GM23338 (cell line): ENCODE measurements at regions not wholly inside any gene's neighbourhood (a gene's known extent, or its start where the extent isn't known, plus 50 kb on each side); places are given as distances from the start of the nearest gene placed in this dataset.

ENCODE experiments used
- ATAC-seq: fragments of 200-7000 bp; cut with Tn5 transposase; 3 replicates; pipeline ENCODE4 v1.9.1; 2020
- DNase-seq: peaks from one replicate; pipeline ENCODE4 v3.0.0-alpha.2; 2015; ENCODE audit warnings: low spot score
- H2AFZ ChIP-seq: fragments of 200-600 bp; sonication (generic); 2 replicates; pipeline ENCODE4 v1.8.0; 2016; ENCODE audit warnings: antibody characterized with exemption, mild to moderate bottlenecking, moderate library complexity
- H3F3A ChIP-seq: fragments of 200-600 bp; sonication (generic); replicated peaks from 2 replicates; pipeline ENCODE4 v1.8.0; 2017; ENCODE audit warnings: antibody characterized with exemption, mixed run types, low read depth
- H3K27ac ChIP-seq: fragments of 200-600 bp; sonication (generic); 2 replicates; pipeline ENCODE4 v1.6.1; 2016; ENCODE audit warnings: low read depth
- H3K27me3 ChIP-seq: fragments of 200-600 bp; sonication (generic); 2 replicates; pipeline ENCODE4 v1.8.0; 2016; ENCODE audit warnings: mild to moderate bottlenecking, mixed run types, moderate library complexity; ENCODE audit not compliant: insufficient read depth
- H3K36me3 ChIP-seq: fragments of 200-600 bp; sonication (generic); 2 replicates; pipeline ENCODE4 v1.8.0; 2016; ENCODE audit warnings: mild to moderate bottlenecking; ENCODE audit not compliant: insufficient read depth
- H3K4me1 ChIP-seq: fragments of 200-600 bp; sonication (generic); 2 replicates; pipeline ENCODE4 v1.8.0; 2016; ENCODE audit warnings: mild to moderate bottlenecking, moderate library complexity; ENCODE audit not compliant: insufficient read depth
- H3K4me2 ChIP-seq: fragments of 200-600 bp; sonication (generic); 2 replicates; pipeline ENCODE4 v1.7.1; 2017; ENCODE audit warnings: mixed run types
- H3K4me3 ChIP-seq: fragments of 200-600 bp; sonication (generic); 2 replicates; pipeline ENCODE4 v1.6.1; 2016; ENCODE audit warnings: mixed run types
- H3K79me2 ChIP-seq: fragments of 200-600 bp; sonication (generic); replicated peaks from 2 replicates; pipeline ENCODE4 v1.8.0; 2017; ENCODE audit warnings: mild to moderate bottlenecking; ENCODE audit not compliant: insufficient read depth
- H3K9me2 ChIP-seq: fragments of 200-600 bp; sonication (generic); 2 replicates; pipeline ENCODE4 v1.8.0; 2017; ENCODE audit not compliant: insufficient read depth
- H4K20me1 ChIP-seq: fragments of 200-600 bp; sonication (generic); replicated peaks from 2 replicates; pipeline ENCODE4 v1.8.0; 2017; ENCODE audit warnings: mild to moderate bottlenecking; ENCODE audit not compliant: insufficient read depth
- H3K27ac Mint-ChIP-seq: 2 replicates; pipeline ENCODE4 v1.8.0; 2020; ENCODE audit warnings: inconsistent platforms, mild to moderate bottlenecking, moderate library complexity, mixed read lengths
- H3K27me3 Mint-ChIP-seq: 3 replicates; pipeline ENCODE4 v1.8.0; 2022; ENCODE audit warnings: low read depth, mild to moderate bottlenecking, moderate library complexity, mixed read lengths, inconsistent platforms; ENCODE audit not compliant: insufficient read depth, poor library complexity
- H3K36me3 Mint-ChIP-seq: 3 replicates; pipeline ENCODE4 v1.8.0; 2021; ENCODE audit warnings: low read depth, mild to moderate bottlenecking, inconsistent platforms, moderate library complexity, mixed read lengths
- H3K4me1 Mint-ChIP-seq: 3 replicates; pipeline ENCODE4 v1.8.0; 2020; ENCODE audit warnings: mild to moderate bottlenecking, inconsistent platforms, mixed read lengths
- H3K4me3 Mint-ChIP-seq: 3 replicates; pipeline ENCODE4 v1.8.0; 2021; ENCODE audit warnings: moderate library complexity, mild to moderate bottlenecking, inconsistent platforms, mixed read lengths
- H3K9me3 Mint-ChIP-seq: 3 replicates; pipeline ENCODE4 v1.8.0; 2020; ENCODE audit warnings: moderate library complexity, mild to moderate bottlenecking, inconsistent platforms, mixed read lengths
- CREB1 ChIP-seq: fragments of 250-450 bp; sonication (Bioruptor Pico); IDR thresholded peaks from 2 replicates; pipeline ENCODE4 v1.5.0; 2020; ENCODE audit warnings: low read depth, mild to moderate bottlenecking, moderate library complexity
- NANOG ChIP-seq: IDR thresholded peaks from 2 replicates; pipeline ENCODE4 v1.6.1; 2016; ENCODE audit warnings: antibody characterized with exemption, borderline replicate concordance
- POLR2AphosphoS5 ChIP-seq: IDR thresholded peaks from 2 replicates; pipeline ENCODE4 v1.6.1; 2016; ENCODE audit warnings: antibody characterized with exemption, low read depth
- ZNF114 ChIP-seq: fragments of 250-450 bp; sonication (Bioruptor Pico); IDR thresholded peaks from 2 replicates; pipeline ENCODE4 v1.5.0; 2020; ENCODE audit warnings: mild to moderate bottlenecking, moderate library complexity
- TF ChIP-seq, protein P1 (sequence below), 2 experiments: fragments of 200-600 bp in 1 of 2; sonication (generic) in 1 of 2; conservative IDR thresholded peaks; 2 replicates each; pipeline versions ENCODE4 v1.5.1 to v1.6.1; 2016 to 2017; ENCODE audit warnings: antibody characterized with exemption in 2 of 2, low read depth in 2 of 2, mild to moderate bottlenecking in 2 of 2, moderate library complexity in 1 of 2
- TF ChIP-seq, protein P2 (sequence below): fragments of 250-450 bp; sonication (Bioruptor Pico); IDR thresholded peaks from 2 replicates; pipeline ENCODE4 v1.5.0; 2020; ENCODE audit warnings: mild to moderate bottlenecking, moderate library complexity
- TF ChIP-seq, protein P3 (sequence below): IDR thresholded peaks from one replicate; pipeline ENCODE4 v1.6.1; 2018; ENCODE audit warnings: antibody characterized with exemption; ENCODE audit not compliant: unreplicated experiment
- TF ChIP-seq, protein P4 (sequence below): IDR thresholded peaks from 2 replicates; pipeline ENCODE4 v1.6.1; 2016; ENCODE audit warnings: antibody characterized with exemption

DNA sequence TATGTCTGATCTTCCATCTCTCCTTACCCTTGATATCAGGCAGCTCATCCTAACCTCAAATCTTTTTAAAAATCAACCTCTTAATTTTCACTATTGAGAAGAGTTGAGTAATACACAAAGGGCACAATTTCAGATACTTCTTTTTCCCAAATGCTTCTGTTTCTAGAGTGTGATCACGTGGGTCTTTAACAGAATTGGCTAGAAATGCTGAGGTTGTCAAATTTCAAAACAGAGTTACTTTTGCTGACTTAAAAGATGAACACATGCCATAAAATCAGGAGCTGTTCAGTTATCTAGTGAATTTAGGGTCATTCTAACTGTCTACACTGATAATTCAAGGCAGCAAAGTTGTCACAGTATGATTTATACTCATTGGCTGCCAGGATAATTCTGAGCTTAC, 63.6 kb upstream of the NGF start:
- Mint-ChIP-seq H3K27ac (no peak overlapping the region), H3K4me3 (no peak overlapping the region), H3K4me1 (peaks cover 6% of the 10 kb centered on the region), H3K27me3 (no peaks in the 10 kb centered on the region), H3K9me3 (peaks cover 2% of the 10 kb centered on the region; the same call in 1 of the 3 replicates), H3K36me3 (no peaks in the 10 kb centered on the region)
- TF ChIP-seq, protein P1, sequence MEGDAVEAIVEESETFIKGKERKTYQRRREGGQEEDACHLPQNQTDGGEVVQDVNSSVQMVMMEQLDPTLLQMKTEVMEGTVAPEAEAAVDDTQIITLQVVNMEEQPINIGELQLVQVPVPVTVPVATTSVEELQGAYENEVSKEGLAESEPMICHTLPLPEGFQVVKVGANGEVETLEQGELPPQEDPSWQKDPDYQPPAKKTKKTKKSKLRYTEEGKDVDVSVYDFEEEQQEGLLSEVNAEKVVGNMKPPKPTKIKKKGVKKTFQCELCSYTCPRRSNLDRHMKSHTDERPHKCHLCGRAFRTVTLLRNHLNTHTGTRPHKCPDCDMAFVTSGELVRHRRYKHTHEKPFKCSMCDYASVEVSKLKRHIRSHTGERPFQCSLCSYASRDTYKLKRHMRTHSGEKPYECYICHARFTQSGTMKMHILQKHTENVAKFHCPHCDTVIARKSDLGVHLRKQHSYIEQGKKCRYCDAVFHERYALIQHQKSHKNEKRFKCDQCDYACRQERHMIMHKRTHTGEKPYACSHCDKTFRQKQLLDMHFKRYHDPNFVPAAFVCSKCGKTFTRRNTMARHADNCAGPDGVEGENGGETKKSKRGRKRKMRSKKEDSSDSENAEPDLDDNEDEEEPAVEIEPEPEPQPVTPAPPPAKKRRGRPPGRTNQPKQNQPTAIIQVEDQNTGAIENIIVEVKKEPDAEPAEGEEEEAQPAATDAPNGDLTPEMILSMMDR (conservative IDR thresholded peaks at IDR 0.05; ENCODE audit: low read depth in 2 of 2) = no peak
- no peak for TF ChIP-seq NANOG
- no peak for TF ChIP-seq ZNF114
- TF ChIP-seq CREB1 (CRISPR knock-in tag) = no peak
- TF ChIP-seq, protein P2, sequence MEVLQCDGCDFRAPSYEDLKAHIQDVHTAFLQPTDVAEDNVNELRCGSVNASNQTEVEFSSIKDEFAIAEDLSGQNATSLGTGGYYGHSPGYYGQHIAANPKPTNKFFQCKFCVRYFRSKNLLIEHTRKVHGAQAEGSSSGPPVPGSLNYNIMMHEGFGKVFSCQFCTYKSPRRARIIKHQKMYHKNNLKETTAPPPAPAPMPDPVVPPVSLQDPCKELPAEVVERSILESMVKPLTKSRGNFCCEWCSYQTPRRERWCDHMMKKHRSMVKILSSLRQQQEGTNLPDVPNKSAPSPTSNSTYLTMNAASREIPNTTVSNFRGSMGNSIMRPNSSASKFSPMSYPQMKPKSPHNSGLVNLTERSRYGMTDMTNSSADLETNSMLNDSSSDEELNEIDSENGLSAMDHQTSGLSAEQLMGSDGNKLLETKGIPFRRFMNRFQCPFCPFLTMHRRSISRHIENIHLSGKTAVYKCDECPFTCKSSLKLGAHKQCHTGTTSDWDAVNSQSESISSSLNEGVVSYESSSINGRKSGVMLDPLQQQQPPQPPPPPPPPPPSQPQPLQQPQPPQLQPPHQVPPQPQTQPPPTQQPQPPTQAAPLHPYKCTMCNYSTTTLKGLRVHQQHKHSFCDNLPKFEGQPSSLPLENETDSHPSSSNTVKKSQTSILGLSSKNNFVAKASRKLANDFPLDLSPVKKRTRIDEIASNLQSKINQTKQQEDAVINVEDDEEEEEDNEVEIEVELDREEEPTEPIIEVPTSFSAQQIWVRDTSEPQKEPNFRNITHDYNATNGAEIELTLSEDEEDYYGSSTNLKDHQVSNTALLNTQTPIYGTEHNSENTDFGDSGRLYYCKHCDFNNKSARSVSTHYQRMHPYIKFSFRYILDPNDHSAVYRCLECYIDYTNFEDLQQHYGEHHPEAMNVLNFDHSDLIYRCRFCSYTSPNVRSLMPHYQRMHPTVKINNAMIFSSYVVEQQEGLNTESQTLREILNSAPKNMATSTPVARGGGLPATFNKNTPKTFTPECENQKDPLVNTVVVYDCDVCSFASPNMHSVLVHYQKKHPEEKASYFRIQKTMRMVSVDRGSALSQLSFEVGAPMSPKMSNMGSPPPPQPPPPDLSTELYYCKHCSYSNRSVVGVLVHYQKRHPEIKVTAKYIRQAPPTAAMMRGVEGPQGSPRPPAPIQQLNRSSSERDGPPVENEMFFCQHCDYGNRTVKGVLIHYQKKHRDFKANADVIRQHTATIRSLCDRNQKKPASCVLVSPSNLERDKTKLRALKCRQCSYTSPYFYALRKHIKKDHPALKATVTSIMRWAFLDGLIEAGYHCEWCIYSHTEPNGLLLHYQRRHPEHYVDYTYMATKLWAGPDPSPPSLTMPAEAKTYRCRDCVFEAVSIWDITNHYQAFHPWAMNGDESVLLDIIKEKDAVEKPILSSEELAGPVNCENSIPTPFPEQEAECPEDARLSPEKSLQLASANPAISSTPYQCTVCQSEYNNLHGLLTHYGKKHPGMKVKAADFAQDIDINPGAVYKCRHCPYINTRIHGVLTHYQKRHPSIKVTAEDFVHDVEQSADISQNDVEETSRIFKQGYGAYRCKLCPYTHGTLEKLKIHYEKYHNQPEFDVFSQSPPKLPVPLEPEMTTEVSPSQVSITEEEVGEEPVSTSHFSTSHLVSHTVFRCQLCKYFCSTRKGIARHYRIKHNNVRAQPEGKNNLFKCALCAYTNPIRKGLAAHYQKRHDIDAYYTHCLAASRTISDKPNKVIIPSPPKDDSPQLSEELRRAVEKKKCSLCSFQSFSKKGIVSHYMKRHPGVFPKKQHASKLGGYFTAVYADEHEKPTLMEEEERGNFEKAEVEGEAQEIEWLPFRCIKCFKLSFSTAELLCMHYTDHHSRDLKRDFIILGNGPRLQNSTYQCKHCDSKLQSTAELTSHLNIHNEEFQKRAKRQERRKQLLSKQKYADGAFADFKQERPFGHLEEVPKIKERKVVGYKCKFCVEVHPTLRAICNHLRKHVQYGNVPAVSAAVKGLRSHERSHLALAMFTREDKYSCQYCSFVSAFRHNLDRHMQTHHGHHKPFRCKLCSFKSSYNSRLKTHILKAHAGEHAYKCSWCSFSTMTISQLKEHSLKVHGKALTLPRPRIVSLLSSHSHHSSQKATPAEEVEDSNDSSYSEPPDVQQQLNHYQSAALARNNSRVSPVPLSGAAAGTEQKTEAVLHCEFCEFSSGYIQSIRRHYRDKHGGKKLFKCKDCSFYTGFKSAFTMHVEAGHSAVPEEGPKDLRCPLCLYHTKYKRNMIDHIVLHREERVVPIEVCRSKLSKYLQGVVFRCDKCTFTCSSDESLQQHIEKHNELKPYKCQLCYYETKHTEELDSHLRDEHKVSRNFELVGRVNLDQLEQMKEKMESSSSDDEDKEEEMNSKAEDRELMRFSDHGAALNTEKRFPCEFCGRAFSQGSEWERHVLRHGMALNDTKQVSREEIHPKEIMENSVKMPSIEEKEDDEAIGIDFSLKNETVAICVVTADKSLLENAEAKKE = no peak
- TF ChIP-seq, protein P3, sequence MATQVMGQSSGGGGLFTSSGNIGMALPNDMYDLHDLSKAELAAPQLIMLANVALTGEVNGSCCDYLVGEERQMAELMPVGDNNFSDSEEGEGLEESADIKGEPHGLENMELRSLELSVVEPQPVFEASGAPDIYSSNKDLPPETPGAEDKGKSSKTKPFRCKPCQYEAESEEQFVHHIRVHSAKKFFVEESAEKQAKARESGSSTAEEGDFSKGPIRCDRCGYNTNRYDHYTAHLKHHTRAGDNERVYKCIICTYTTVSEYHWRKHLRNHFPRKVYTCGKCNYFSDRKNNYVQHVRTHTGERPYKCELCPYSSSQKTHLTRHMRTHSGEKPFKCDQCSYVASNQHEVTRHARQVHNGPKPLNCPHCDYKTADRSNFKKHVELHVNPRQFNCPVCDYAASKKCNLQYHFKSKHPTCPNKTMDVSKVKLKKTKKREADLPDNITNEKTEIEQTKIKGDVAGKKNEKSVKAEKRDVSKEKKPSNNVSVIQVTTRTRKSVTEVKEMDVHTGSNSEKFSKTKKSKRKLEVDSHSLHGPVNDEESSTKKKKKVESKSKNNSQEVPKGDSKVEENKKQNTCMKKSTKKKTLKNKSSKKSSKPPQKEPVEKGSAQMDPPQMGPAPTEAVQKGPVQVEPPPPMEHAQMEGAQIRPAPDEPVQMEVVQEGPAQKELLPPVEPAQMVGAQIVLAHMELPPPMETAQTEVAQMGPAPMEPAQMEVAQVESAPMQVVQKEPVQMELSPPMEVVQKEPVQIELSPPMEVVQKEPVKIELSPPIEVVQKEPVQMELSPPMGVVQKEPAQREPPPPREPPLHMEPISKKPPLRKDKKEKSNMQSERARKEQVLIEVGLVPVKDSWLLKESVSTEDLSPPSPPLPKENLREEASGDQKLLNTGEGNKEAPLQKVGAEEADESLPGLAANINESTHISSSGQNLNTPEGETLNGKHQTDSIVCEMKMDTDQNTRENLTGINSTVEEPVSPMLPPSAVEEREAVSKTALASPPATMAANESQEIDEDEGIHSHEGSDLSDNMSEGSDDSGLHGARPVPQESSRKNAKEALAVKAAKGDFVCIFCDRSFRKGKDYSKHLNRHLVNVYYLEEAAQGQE = no peak
- TF ChIP-seq, protein P4, sequence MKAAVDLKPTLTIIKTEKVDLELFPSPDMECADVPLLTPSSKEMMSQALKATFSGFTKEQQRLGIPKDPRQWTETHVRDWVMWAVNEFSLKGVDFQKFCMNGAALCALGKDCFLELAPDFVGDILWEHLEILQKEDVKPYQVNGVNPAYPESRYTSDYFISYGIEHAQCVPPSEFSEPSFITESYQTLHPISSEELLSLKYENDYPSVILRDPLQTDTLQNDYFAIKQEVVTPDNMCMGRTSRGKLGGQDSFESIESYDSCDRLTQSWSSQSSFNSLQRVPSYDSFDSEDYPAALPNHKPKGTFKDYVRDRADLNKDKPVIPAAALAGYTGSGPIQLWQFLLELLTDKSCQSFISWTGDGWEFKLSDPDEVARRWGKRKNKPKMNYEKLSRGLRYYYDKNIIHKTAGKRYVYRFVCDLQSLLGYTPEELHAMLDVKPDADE = no peak
- TF ChIP-seq POLR2AphosphoS5 = no peak
- Histone ChIP-seq H3K27ac (no peak overlapping the region), H3K36me3 (no peaks in the 10 kb centered on the region), H3F3A (no peaks in the 10 kb centered on the region), H3K4me1 (no peaks in the 10 kb centered on the region), H3K9me2 (no peaks in the 10 kb centered on the region; the same call in 1 of the 2 replicates), H3K4me3 (no peak overlapping the region), H3K27me3 (no peaks in the 10 kb centered on the region), H3K4me2 (no peak overlapping the region), H3K79me2 (no peaks in the 10 kb centered on the region), H4K20me1 (no peaks in the 10 kb centered on the region), H2AFZ (no peak overlapping the region)
- ATAC-seq (no peak), DNase-seq (no peak)
